Heart right ventricle (tissue), 16 donors: ENCODE measurements at regions not wholly inside any gene's neighbourhood (a gene's known extent, or its start where the extent isn't known, plus 50 kb on each side); places are given as distances from the start of the nearest gene placed in this dataset.

Experiments
- ATAC-seq, 8 donors: fragments of 200-7000 bp; cut with Tn5 transposase; one replicate each; pipeline ENCODE4 v1.9.1; 2020; ENCODE audit warnings: mild to moderate bottlenecking in 8 of 8, moderate library complexity in 8 of 8, moderate number of reproducible peaks in 1 of 8
- DNase-seq, 2 donors: peaks; one replicate each; pipeline ENCODE4 v3.0.0-alpha.2; 2020
- H3K27ac ChIP-seq, 10 donors: fragments of 200-600 bp; sonication (generic) in 2 of 10; one replicate each; pipeline versions ENCODE4 v1.5.0 to v1.8.0; 2020 to 2022; ENCODE audit warnings: mild to moderate bottlenecking in 3 of 10
- H3K27me3 ChIP-seq, 7 donors: fragments of 200-600 bp; one replicate each; pipeline ENCODE4 v1.8.0; 2021 to 2022; ENCODE audit warnings: mild to moderate bottlenecking in 2 of 7
- H3K36me3 ChIP-seq, 9 donors: fragments of 200-600 bp; sonication (generic) in 1 of 9; one replicate each; pipeline versions ENCODE4 v1.5.0 to v1.8.0; 2020 to 2022; ENCODE audit warnings: mild to moderate bottlenecking in 2 of 9
- H3K4me1 ChIP-seq, 9 donors: fragments of 200-600 bp; sonication (generic) in 1 of 9; one replicate each; pipeline versions ENCODE4 v1.5.0 to v1.8.0; 2020 to 2022; ENCODE audit warnings: mild to moderate bottlenecking in 4 of 9
- H3K4me3 ChIP-seq, 10 donors: fragments of 200-600 bp; sonication (generic) in 2 of 10; one replicate each; pipeline versions ENCODE4 v1.5.0 to v1.8.0; 2020 to 2022; ENCODE audit warnings: mild to moderate bottlenecking in 7 of 10, moderate library complexity in 2 of 10
- H3K9me3 ChIP-seq, 11 donors: fragments of 200-600 bp in 10 of 11; sonication (generic) in 2 of 11; one replicate each; pipeline versions ENCODE4 v1.5.0 to v1.8.0; 2013 to 2022; ENCODE audit warnings: mild to moderate bottlenecking in 2 of 11, control low read depth in 1 of 11, moderate library complexity in 1 of 11
- WGBS, 2 donors: extraction: QIAGEN DNeasy Blood & Tissue Kit; methylation state at CpG; one replicate each; pipeline ENCODE4 v1.1.7; 2013; ENCODE audit warnings: inconsistent platforms in 1 of 2; 5-methylcytosine and 5-hydroxymethylcytosine counted together
- intact Hi-C, 10 donors: fragments of 100-400 bp; cut with DNase I; formaldehyde crosslinking; loops; one replicate each; pipeline versions ENCODE4 v1.11.1 to v1.14.2; 2022
- TF ChIP-seq, protein P1 (sequence below), 9 donors: fragments of 200-600 bp; sonication (generic) in 2 of 9; IDR thresholded peaks; one replicate each; pipeline versions ENCODE4 v1.5.0 to v1.8.0; 2021 to 2022; ENCODE audit warnings: antibody characterized with exemption in 9 of 9, mild to moderate bottlenecking in 5 of 9, moderate library complexity in 1 of 9
- donor health status: Arrhythmogenic right ventricular cardiomyopathy.
- donor health status: ischemic (EF 13 %, LVEDD 7.1; RV severe dilation, severe dysfunction).
- donor health status: healthy with polysubstance abuse.
- donor health status: DM: no; HTN: yes; CAD: no.
- donor health status: DM: no; HTN: no; CAD: no.
- donor health status: ischemic (EF 25% LVEDD 6.9; RV normal size, moderate dysfunction).
- donor health status: ischemic (EF 25% LVEDD 5.7; RV mildly dilated, moderate dysfunction).
- donor health status: healthy.
- donor health status: DM: yes; HTN: yes; CAD: no.
- donor health status: Ischemic cardiomyopathy.
- donor health status: ischemic (EF 35%, LVEDD 5.7; RV mildly dilated, moderate dysfunction).
- donor health status: nonischemic (EF 11% LVEDD 7.7; RV severe dilation, severe dysfunction).
- donor health status: DM: yes; HTN: yes; CAD: no.
- donor health status: PGD.
- donor health status: ischemic (EF 29% LVEDD 5.4; RV normal size, mild dysfunction).
- donor health status: nonischemic (EF 23%, LVEDD 6.1; RV moderate dilation, normal function).

DNA sequence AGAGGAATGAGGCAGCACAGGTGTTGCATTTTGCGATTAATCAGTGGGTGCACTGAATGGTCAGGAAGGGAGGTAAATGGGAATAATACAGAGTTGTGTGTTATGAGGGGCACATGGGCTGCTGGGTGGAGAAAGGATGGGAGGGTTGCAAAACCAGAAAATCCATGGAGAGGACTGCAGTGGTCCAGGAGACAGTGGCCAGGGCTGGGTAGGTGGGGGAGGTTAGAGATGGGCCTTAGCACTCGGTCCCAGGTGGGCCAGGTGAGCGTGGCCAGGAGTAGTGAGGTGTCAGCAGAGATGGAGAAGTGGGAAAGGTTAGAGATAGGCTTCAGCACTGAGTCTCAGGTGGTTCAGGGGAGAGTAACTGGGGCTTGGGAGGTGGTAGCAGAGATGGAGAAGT is 399.1 kb upstream of the LARGE1 start:
- Histone ChIP-seq H3K9me3 (peaks cover 0 to 16% (median 0%) of the 10 kb centered on the region in 11 donors), H3K4me1 (no peaks in the 10 kb centered on the region), H3K27ac (no peak overlapping the region), H3K4me3 (no peak overlapping the region), H3K36me3 (no peaks in the 10 kb centered on the region), H3K27me3 (no peaks in the 10 kb centered on the region)
- WGBS, 2 donors, result 78 to 83% methylated on average over 3 of the region's 3 CpGs
- no peak for ATAC-seq
- TF ChIP-seq, protein P1, sequence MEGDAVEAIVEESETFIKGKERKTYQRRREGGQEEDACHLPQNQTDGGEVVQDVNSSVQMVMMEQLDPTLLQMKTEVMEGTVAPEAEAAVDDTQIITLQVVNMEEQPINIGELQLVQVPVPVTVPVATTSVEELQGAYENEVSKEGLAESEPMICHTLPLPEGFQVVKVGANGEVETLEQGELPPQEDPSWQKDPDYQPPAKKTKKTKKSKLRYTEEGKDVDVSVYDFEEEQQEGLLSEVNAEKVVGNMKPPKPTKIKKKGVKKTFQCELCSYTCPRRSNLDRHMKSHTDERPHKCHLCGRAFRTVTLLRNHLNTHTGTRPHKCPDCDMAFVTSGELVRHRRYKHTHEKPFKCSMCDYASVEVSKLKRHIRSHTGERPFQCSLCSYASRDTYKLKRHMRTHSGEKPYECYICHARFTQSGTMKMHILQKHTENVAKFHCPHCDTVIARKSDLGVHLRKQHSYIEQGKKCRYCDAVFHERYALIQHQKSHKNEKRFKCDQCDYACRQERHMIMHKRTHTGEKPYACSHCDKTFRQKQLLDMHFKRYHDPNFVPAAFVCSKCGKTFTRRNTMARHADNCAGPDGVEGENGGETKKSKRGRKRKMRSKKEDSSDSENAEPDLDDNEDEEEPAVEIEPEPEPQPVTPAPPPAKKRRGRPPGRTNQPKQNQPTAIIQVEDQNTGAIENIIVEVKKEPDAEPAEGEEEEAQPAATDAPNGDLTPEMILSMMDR (IDR thresholded peaks at IDR 0.05), result no peak
- no peak for DNase-seq
- intact Hi-C loops, result no loop called here

DNA sequence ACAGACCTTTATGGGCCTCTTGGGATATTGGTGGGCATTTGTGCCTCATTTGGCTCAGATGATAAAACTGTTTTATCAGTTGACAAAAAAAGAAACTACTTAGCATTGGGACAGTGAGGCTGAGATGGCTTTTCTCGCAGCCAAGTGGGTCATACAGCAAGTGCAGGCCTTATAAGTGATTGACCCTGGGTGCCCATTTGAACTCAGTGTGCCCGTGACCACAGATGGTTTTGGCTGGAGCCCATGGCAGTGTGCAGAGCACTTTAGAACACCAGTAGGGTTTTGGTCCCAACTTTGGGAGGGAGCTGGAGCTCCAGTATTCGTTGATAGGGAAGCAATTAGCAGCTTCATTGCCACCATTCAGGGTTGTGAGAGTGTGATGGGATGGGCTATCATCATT is 404.5 kb upstream of the LARGE1 start:
- Histone ChIP-seq H3K27me3 (no peaks in the 10 kb centered on the region), H3K27ac (no peak overlapping the region), H3K36me3 (no peaks in the 10 kb centered on the region), H3K4me3 (no peak overlapping the region), H3K9me3 (peaks cover 0 to 7% (median 0%) of the 10 kb centered on the region in 11 donors), H3K4me1 (no peaks in the 10 kb centered on the region)
- intact Hi-C loops, result no loop called here
- 41 to 47% methylated on average over 3 of the region's 3 CpGs for WGBS, 2 donors
- ATAC-seq, result peak in 6 of 8 donors; percentile 23 to 99 (median 86)
- TF ChIP-seq, protein P1 (IDR thresholded peaks at IDR 0.05), result no peak
- DNase-seq, result peak; percentile 28 to 48

DNA sequence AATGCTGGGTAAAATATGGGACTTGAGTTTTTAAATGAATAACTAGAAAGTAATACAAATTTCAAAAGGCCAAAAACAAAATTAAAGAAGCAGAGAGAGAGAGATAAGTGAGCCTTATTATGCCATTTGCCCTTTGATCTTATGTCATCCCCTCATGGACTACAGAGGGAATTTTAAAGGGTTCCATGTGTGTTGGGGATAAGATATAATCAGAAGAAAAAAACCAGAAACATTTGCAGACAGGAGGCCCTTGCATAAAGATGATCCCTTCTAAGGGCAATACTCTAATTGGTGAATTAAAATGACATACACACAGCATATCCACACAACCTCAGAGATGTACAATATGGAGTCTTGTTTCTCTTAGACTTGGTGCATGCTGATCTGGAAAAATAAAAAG is 406.6 kb upstream of the LARGE1 start:
- Histone ChIP-seq H3K27ac (no peak overlapping the region), H3K36me3 (no peaks in the 10 kb centered on the region), H3K4me3 (no peak overlapping the region), H3K9me3 (peaks cover 0 to 7% (median 0%) of the 10 kb centered on the region in 11 donors), H3K27me3 (no peaks in the 10 kb centered on the region), H3K4me1 (no peaks in the 10 kb centered on the region)
- TF ChIP-seq, protein P1 (IDR thresholded peaks at IDR 0.05), result no peak
- ATAC-seq, result no peak
- DNase-seq, result no peak
- intact Hi-C loops, result no loop called here

DNA sequence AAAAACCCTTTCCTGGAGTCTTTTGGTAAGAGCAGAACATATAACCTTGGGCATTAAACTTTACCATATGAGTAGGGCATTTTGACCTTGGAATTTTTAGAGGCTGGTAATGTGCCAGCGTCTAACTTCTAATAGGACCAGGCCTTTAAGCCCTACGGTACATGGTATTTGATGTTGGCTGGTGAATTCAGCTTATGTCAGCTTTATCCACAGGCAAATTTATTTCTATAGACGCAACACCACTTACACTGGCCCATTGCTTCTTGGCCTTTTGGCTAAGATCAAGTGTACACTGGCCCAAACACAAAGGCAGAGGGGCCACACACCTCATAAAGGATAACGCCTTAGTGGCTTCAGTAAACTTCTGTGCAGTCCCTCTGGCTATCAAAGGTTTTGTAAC is 410.2 kb upstream of the LARGE1 start:
- TF ChIP-seq, protein P1 (IDR thresholded peaks at IDR 0.05), result no peak
- WGBS, 2 donors, result 90 to 92% methylated on average over 4 of the region's 4 CpGs
- no peak for ATAC-seq

More for the DNA sequence above, 410.2 kb upstream of the LARGE1 start:
- H3K4me3 ChIP-seq, result no peak overlapping the region
- no peaks in the 10 kb centered on the region for H3K27me3 ChIP-seq
- intact Hi-C loops, result loop anchor here in 1 of 10 donors (5.0 kb wide), 1 partner anchor 403 kb away; no protein-coding TSS in a partner anchor
- H3K27ac ChIP-seq, result no peak overlapping the region
- no peaks in the 10 kb centered on the region for H3K4me1 ChIP-seq
- no peak for DNase-seq
- H3K36me3 ChIP-seq, result no peaks in the 10 kb centered on the region
- peaks cover 0 to 18% (median 12%) of the 10 kb centered on the region in 11 donors for H3K9me3 ChIP-seq
